OCI-LY1 (cell line): ENCODE measurements at regions not wholly inside any gene's neighbourhood (a gene's known extent, or its start where the extent isn't known, plus 50 kb on each side); places are given as distances from the start of the nearest gene placed in this dataset.

Experiments used
- EZH2 ChIP-seq: fragments of 200-600 bp; sonication (generic), shearing (Covaris generic); IDR thresholded peaks from 2 replicates; pipeline ENCODE4 v1.8.0; 2017; ENCODE audit warnings: borderline replicate concordance, mixed run types, mild to moderate bottlenecking, antibody characterized with exemption, low read length, moderate library complexity, mixed read lengths
- TF ChIP-seq, protein P1 (sequence below): fragments of 200-600 bp; sonication (generic), shearing (Covaris generic); IDR thresholded peaks from 2 replicates; pipeline ENCODE4 v1.5.1; 2017; ENCODE audit warnings: mild to moderate bottlenecking, antibody characterized with exemption, low read length, moderate library complexity, mixed read lengths

GRCh38 chr11:15525582-15525981 is 410.9 kb downstream of the INSC start:
- TF ChIP-seq, protein P1, sequence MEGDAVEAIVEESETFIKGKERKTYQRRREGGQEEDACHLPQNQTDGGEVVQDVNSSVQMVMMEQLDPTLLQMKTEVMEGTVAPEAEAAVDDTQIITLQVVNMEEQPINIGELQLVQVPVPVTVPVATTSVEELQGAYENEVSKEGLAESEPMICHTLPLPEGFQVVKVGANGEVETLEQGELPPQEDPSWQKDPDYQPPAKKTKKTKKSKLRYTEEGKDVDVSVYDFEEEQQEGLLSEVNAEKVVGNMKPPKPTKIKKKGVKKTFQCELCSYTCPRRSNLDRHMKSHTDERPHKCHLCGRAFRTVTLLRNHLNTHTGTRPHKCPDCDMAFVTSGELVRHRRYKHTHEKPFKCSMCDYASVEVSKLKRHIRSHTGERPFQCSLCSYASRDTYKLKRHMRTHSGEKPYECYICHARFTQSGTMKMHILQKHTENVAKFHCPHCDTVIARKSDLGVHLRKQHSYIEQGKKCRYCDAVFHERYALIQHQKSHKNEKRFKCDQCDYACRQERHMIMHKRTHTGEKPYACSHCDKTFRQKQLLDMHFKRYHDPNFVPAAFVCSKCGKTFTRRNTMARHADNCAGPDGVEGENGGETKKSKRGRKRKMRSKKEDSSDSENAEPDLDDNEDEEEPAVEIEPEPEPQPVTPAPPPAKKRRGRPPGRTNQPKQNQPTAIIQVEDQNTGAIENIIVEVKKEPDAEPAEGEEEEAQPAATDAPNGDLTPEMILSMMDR = no peak
- TF ChIP-seq EZH2 = no peak
